HG03520 (cell line): ENCODE measurements at regions not wholly inside any gene's neighbourhood (a gene's known extent, or its start where the extent isn't known, plus 50 kb on each side); places are given as distances from the start of the nearest gene placed in this dataset.

Experiments used
- ATAC-seq: cut with Tn5 transposase; IDR thresholded peaks from one replicate; pipeline ENCODE4 v1.9.1; 2021; ENCODE audit warnings: mild to moderate bottlenecking, moderate library complexity; ENCODE audit not compliant: unreplicated experiment

DNA sequence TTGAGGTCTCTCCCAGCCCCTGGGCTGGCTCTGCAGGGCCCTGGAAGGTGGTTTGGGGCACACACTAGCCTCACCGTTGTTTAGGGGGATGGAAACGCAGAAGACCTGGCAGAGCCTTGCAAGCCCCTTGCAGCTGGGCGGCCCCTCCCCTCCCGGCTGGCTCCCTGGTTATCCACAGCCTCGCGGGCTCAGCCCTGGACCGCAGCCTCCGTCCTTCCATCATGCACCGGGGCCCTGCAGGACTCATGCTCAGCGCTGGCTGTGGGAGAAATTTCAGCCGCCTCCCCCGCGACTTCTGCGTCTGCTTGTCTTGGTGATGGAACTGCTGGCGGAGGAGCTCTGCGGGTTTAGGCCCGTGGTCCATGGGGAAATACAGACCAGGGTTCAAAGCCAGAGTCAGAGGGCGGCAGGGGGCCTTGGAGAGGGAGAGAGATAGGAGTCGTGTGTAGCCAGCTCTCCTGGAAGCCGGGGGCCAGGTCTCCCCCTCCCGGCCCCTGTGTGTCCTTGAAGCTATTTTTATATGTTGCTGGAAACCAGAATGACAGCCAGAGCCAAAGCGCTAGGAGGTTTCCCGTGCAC lies 75.8 kb upstream of the IER5L start:
- ATAC-seq, result no peak

GRCh38 chr9:129252937-129253802 lies 75.1 kb upstream of the IER5L start:
- no peak for ATAC-seq

- no peak for ATAC-seq
Measured at GRCh38 chr9:129250786-129251185, 72.7 kb upstream of the IER5L start.

GRCh38 chr9:129247285-129248153 lies 69.5 kb upstream of the IER5L start:
- ATAC-seq, result no peak

- ATAC-seq, result no peak
Measured at GRCh38 chr9:129245276-129245675, 67.2 kb upstream of the IER5L start.

- ATAC-seq, result no peak
Measured at GRCh38 chr9:129242971-129243561, 65.0 kb upstream of the IER5L start.

GRCh38 chr9:129242191-129242941 lies 64.3 kb upstream of the IER5L start:
- no peak for ATAC-seq

- no peak for ATAC-seq
Measured at GRCh38 chr9:129241725-129242124, 63.7 kb upstream of the IER5L start.

DNA sequence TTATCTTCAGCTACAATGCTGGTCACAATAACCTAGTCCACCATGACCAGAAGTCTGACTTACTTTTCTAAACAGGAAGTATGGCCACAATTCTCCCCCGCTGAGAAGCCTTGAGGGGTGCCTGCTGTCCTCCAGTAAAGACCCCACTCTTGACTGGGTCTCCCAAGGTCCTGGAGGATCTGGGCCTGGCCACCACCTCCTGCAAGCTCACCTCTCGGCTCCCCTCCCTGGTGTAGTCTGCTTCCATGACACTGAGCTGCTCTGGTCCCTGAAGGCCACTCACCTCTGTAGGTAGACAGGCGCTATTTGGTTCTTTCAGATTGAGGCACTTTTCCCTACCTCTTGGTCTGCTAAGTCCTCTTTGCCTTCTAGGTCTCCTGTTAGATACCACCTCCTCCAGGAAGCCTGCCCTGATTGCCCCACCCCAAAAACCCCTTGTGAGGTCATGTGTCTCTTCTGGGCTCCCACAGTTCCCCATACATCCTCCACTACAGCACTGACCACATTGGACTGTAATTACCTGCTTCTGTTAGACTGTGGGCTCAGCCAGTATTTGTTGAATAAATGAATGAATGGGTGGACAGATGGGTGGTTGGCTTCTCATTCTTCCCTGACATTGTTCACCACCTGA lies 62.6 kb upstream of the IER5L start:
- ATAC-seq, result no peak

DNA sequence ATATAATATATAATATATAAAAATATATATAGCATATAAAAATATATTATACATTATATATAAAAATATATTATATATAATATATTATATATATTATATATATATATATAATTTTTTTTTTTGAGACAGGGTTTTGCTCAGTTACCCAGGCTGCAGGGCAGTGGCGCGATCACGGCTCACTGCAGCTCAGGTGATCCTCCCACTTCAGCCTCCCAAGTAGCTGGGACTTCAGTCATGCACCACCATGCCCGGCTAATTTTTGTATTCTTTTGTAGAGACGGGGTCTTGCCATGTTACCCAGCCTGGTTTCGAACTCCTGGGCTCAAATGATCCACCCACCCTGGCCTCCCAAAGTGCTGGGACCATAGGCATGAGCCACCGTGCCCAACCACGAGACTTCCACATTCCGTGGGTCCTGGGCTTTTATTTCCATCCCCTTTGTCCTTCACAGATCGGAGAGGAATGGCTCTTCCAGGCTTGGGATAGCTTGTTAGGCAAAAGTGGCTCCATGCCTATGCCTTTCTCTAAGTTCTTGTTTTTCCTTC lies 62.0 kb upstream of the IER5L start:
- no peak for ATAC-seq

GRCh38 chr9:129237803-129238202 lies 59.7 kb upstream of the IER5L start:
- no peak for ATAC-seq

DNA sequence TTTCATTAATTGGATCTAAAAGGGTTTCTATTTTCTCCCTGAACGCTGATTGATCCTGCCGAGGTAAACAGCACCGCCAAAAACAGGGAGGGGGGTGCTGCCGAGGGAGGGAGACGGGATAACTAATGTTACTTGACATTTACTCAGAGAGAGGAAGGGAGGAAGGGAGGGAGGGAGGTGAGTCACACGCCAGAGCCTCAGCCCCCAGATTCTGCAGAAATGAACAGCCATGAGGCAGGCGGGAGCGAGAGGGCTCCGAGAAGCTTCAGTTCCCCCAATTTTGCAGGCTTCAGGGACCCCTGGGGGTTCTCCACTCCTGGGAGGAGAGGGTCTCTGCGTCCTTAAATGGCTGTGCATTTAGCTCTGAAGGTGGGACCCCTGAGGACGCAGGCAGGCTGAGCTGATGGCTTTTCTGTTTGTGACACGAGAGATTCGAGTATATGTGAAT lies 59.1 kb upstream of the IER5L start:
- ATAC-seq, result no peak

GRCh38 chr9:129236441-129237145 lies 58.5 kb upstream of the IER5L start:
- no peak for ATAC-seq

GRCh38 chr9:129235931-129236331 lies 57.9 kb upstream of the IER5L start:
- ATAC-seq, result no peak

DNA sequence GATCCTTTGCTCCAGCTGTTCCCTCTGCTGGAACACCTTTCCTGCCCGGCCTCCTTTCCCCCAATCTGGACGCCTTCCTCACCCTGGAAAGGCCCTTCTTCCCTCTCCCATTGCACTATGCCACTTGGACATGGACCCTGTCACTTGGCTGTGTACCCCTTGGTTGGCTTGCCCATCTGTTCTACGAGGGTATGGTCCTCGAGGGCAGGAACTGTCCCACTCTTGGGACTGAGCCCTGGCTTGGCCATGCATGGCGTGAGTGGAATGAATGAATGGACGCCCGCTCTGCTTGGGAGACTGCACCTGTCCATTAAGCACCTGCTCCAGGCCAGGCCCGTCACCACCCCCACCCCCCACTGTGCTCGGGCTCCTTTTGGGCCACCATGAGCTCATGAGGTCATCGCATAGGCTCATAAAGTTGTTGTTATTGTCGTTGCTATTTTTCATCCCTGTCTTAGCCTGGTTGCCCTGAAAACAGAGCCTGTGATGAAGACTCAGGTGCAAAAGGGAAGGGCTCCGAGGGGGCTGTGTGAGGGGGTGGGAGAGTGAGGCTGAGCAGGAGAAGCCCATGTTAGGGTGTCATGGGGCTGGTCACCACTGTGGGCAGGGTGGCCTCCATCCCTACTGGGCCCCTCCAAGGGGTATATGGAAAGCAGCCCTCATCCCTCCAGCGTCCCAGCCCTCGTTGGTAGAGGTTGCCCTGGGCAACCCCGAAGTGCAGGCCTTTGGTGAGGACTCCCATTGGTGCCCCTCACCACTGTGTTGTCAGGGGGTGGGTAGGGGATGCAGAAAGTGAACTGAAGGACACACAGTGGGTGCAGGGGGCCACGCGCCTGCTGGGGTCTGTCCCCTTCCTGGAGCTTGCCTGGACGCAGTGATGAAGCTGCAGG lies 57.2 kb upstream of the IER5L start:
- no peak for ATAC-seq

GRCh38 chr9:129234491-129234890 lies 56.4 kb upstream of the IER5L start:
- no peak for ATAC-seq

- no peak for ATAC-seq
Measured at GRCh38 chr9:129232839-129233591, 55.0 kb upstream of the IER5L start.
